GM19240 (cell line): ENCODE measurements at regions not wholly inside any gene's neighbourhood (a gene's known extent, or its start where the extent isn't known, plus 50 kb on each side); places are given as distances from the start of the nearest gene placed in this dataset.

ENCODE experiments used
- DNase-seq: peaks from one replicate; pipeline ENCODE4 v3.0.0; 2011; ENCODE audit warnings: low spot score; ENCODE audit not compliant: insufficient read length

DNA sequence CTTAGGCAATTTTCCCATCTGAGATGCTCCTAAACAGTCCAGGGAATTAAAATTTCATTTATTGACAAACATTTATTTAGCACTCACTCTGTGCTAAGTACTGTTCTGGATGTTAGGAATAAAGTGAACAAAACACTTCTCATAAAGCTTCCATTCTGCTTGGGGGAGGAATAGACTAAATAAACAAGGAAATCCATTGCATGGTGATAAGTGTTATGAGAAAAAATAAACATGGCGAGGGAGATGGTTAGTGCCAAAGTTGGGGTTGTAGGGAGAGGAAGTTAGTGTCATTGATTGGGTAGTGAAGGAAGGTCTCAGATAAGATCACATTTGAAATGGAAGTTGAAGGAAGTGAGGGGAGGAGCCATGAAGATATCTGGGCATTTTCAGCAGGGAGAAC, 72.2 kb upstream of the CES5A start:
- DNase-seq, result no peak

DNA sequence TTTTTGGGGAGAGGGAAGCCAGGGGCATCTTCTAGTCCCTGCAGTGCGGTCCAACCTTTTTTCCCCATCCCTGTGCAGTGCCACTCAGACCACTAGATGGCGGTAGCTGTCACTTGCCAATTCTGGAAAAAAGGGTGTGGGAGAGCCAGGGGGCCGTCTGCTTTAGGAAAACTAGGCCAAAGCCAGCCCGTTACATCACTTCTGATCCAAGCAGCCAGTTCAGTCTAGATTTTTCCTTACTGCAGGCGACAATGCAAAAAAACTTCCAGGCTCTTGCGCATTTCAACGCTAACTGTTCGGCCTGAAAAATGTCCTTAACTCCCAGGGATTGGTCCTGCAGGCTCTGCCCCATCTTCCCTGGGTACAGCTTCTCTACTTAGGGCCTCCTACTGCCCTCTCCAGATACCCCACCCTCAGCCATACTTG, 69.2 kb upstream of the CES5A start:
- DNase-seq, result peak; percentile 23

DNA sequence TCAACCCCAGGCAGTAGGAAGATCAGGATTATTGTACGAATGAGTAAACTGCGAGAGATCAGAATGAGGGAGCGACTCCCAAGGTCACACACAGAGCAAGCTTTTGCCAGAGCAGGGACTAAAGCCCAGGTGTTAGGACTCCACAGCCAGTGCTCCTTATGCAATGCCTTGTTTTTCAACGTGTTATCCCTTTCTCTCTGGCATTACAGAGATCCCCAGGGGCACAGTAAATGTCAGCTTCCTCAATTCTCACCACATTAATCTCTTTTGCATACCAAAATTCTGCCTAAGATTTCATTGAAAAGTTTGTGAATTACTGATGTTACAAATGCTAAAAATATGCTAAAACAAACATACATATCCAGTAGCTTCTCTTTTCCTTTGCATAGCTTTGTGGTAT, 68.1 kb upstream of the CES5A start:
- no peak for DNase-seq

GRCh38 chr16:55942821-55943220, 67.6 kb upstream of the CES5A start:
- no peak for DNase-seq

GRCh38 chr16:55941552-55941951, 66.4 kb upstream of the CES5A start:
- DNase-seq, result no peak

- no peak for DNase-seq
Observed at GRCh38 chr16:55938126-55938525, 63.0 kb upstream of the CES5A start.

DNA sequence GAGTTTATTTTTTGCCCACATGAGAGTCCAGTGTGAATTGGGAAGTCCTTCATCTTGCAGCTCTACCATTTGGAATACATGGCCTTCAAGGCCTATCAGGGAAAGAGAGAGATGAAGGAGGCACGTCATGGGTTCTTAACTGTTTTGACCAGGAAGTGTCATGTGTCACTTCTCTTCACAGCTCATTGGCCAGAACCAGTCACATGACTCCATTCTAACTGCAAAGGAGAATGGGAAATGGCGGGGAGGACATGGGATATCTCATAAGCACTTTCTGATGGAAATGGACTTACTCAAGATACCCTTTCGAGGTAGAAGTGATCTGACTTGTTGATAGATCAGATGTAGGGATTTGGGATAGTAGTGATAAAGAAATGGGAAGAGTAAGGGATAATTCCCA, 57.9 kb upstream of the CES5A start:
- no peak for DNase-seq

DNA sequence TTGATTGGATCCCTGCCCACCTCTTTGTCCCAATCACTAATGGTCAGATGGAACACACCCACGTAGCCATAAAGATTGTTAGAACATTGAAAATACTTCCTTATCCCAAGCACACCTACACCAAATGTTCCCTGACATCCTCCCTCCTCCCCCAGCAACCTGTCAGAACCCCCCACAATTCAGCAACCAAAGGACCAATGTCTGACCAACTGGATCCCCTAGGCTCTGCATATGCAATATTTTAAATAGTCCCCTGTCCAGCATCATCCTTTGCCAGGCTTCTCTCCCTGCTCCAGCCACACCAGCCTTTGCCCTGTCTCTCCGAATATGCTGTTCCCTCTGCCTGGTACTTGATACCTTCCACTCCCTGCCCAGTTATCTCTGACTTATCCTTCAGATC, 54.9 kb upstream of the CES5A start:
- DNase-seq, result no peak

- DNase-seq, result no peak
Observed at GRCh38 chr16:55929181-55929580, 54.0 kb upstream of the CES5A start.

GRCh38 chr16:55925242-55925641, 50.1 kb upstream of the CES5A start:
- DNase-seq, result no peak
